ENCODE measurements at regions not wholly inside any gene's neighbourhood (a gene's known extent, or its start where the extent isn't known, plus 50 kb on each side); places are given as distances from the start of the nearest gene placed in this dataset.
A peak's percentile ranks its signal among the peaks of the same experiment; 100 is the strongest.

DNA sequence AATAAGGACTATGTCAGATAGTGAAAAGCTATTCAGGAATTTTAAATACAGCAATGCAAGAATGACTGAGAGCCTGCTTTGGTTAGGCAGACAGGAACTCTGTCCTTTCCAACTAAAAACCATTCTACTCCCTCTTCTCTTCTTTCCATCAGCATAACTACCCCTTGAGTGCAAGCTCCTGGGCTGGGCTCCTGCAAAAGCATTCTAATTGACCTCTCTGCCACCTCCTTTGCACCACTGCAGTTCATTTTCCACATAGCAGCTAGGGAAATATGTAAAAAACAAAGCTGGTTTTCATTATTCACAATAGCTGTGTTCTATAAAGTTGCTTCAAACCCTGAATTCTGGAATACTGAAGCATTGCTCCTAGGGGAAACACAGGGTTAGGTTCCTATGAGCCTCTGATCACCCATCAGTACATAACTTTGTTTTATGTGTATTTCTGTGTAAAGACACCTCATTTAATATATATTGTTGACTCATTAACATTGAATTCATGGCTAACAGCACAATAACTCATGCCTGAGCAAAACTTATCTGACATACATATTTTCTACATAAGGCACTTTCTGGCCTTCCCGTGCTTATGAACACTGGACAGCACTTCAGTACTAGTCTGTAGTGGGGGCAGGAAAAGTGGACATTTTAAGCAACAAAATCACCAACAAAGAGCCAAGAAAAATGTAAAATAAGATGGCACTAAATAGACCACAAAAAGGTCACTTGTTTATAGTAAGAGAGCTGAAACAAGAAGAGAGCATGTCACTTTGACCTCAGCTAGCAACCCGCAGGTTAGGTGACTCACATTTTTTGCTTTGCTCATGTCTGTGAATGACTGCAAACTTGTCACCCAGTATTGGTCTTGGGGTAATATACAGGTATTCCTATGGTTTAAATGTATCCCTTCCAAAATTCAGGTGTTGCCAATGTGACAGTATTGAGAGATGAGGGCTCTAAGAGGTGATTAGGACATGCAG, 57.9 kb upstream of the IRF2BP2 start:
- no peak overlapping the region for H3K4me3 ChIP-seq
- intact Hi-C loops (cut with DNase I): no loop called here
- ATAC-seq: no peak
- no peak overlapping the region for H3K27ac ChIP-seq
- H3K27me3 ChIP-seq: no peaks in the 10 kb centered on the region
- H3K4me1 ChIP-seq: no peaks in the 10 kb centered on the region
- no peaks in the 10 kb centered on the region for H3K9me3 ChIP-seq
- no peaks in the 10 kb centered on the region for H3K36me3 ChIP-seq
- no peak for DNase-seq
- TF ChIP-seq, protein P1, sequence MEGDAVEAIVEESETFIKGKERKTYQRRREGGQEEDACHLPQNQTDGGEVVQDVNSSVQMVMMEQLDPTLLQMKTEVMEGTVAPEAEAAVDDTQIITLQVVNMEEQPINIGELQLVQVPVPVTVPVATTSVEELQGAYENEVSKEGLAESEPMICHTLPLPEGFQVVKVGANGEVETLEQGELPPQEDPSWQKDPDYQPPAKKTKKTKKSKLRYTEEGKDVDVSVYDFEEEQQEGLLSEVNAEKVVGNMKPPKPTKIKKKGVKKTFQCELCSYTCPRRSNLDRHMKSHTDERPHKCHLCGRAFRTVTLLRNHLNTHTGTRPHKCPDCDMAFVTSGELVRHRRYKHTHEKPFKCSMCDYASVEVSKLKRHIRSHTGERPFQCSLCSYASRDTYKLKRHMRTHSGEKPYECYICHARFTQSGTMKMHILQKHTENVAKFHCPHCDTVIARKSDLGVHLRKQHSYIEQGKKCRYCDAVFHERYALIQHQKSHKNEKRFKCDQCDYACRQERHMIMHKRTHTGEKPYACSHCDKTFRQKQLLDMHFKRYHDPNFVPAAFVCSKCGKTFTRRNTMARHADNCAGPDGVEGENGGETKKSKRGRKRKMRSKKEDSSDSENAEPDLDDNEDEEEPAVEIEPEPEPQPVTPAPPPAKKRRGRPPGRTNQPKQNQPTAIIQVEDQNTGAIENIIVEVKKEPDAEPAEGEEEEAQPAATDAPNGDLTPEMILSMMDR (IDR thresholded peaks at IDR 0.05): no peak

DNA sequence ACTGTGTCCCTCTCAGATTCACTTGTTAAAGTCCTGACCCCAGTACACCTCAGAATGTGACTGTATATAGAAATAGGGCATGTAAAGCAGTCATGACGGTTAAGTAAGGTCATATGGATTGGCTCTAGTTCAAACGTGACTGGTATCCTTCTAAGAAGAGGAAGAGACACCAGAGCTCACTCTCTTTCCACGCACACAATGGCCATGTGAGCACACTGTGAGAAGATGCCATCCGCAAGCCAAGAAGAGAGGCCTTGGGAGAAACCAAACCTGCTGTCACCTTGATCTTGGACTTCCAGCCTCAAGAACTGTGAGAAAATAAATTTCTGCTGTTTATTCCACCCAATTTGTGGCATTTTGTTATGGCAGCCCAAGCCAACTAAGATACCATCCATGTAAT, 56.8 kb upstream of the IRF2BP2 start:
- H3K4me1 ChIP-seq: no peaks in the 10 kb centered on the region
- TF ChIP-seq, protein P1 (IDR thresholded peaks at IDR 0.05): no peak
- H3K9me3 ChIP-seq: no peaks in the 10 kb centered on the region
- H3K27me3 ChIP-seq: no peaks in the 10 kb centered on the region
- no peaks in the 10 kb centered on the region for H3K36me3 ChIP-seq
- ATAC-seq (peak; percentile 27), DNase-seq (no peak)
- H3K4me3 ChIP-seq: no peak overlapping the region
- no peak overlapping the region for H3K27ac ChIP-seq
- intact Hi-C loops (cut with DNase I): no loop called here

DNA sequence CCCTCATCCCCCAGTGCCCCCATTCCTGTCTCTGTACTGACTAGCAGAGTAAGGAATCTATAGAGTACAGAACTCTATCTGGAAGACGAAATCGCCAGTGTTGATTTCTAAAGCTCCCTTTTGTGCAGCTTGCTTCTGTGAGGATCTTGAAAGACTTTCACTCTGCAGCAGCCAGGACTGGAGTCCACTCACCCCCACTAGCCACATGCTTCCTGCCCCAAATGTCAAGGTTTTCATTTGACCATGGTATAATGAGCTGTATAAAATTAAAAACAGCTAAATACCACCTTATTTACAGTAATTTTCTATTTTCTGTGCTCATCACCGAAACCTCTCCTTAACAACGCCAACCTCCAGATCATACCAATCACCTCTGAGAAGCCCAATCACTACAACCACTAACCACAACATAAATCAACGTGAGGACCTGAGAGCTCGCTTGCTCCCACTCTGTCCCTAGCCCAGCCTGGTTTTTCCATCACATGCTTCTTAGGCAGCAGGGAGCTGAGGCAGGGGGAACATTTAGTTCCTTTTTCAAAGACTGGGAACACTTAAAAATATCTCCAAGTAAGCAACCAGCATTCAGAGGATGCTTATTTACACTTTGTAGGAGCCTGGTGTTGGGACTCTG, 56.1 kb upstream of the IRF2BP2 start:
- ATAC-seq: peak; percentile 59
- intact Hi-C loops (cut with DNase I): no loop called here

DNA sequence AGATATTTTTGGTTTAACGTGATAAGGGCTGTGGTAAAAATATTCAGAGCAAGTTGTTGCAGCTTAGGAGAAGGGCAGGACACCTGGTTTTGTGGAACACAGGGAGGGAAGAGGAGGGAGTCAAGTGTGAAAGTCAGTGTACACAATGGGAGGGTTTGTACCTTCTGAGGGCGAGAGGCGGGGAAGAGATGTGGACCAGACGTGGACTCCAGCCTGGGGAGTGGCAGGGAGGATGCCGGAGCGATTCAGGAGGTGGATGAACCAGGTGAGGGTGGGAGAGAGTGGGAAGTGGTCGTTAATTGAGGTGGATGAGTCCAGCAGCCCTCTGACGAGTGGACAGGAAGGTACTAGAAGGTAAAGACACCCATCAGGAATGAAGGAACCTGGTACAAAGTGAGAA, 52.2 kb upstream of the IRF2BP2 start:
- no peak for DNase-seq
- H3K36me3 ChIP-seq: no peaks in the 10 kb centered on the region
- no peak overlapping the region for H3K4me3 ChIP-seq
- H3K27ac ChIP-seq: no peak overlapping the region
- TF ChIP-seq, protein P1 (IDR thresholded peaks at IDR 0.05): no peak
- intact Hi-C loops (cut with DNase I): no loop called here
- peaks cover 10% of the 10 kb centered on the region for H3K4me1 ChIP-seq
- ATAC-seq: no peak
- no peaks in the 10 kb centered on the region for H3K9me3 ChIP-seq
- H3K27me3 ChIP-seq: no peaks in the 10 kb centered on the region

More for the DNA sequence above, 56.1 kb upstream of the IRF2BP2 start:
- Histone ChIP-seq H3K36me3 (no peaks in the 10 kb centered on the region), H3K27ac (no peak overlapping the region), H3K4me3 (no peak overlapping the region), H3K4me1 (no peaks in the 10 kb centered on the region), H3K9me3 (no peaks in the 10 kb centered on the region), H3K27me3 (no peaks in the 10 kb centered on the region)
- TF ChIP-seq, protein P1 (IDR thresholded peaks at IDR 0.05): no peak
- DNase-seq: no peak

DNA sequence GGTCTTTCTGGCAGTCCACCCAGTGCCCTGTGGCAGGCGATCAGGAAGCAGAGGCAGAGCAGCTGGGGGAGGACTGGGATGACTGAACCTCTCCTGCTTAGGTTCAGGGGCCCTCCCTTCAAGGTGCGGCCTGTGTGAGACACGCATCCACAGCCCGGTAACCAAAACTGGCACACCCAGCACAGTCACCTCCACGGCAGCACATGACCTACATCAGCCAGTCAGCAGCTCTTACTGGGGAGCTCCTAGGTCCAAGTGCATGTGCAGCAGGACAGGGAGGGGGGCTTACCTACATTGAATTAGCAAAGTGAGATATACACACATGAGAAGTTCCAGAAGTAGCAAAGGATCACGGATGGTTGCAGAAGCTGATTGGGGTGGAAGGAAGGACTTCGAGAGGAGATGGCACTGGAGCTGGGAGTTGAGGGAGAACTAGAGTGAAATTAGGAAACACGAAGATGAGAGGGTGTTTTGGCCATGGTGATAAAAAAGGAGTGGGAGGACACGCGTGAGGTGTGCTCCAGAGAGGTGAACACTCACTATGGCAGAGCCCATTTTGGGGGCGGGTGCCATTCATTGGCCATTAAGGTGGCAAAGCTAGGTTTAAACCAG, 51.4 kb upstream of the IRF2BP2 start:
- H3K27me3 ChIP-seq: no peaks in the 10 kb centered on the region
- TF ChIP-seq, protein P1 (IDR thresholded peaks at IDR 0.05): no peak
- intact Hi-C loops (cut with DNase I): no loop called here
- no peak for DNase-seq
- H3K9me3 ChIP-seq: no peaks in the 10 kb centered on the region
- H3K4me3 ChIP-seq: no peak overlapping the region
- H3K36me3 ChIP-seq: no peaks in the 10 kb centered on the region
- H3K27ac ChIP-seq: no peak overlapping the region
- H3K4me1 ChIP-seq: peaks cover 10% of the 10 kb centered on the region
- ATAC-seq: no peak
